ENCODE measurements at regions not wholly inside any gene's neighbourhood (a gene's known extent, or its start where the extent isn't known, plus 50 kb on each side); places are given as distances from the start of the nearest gene placed in this dataset.

DNA sequence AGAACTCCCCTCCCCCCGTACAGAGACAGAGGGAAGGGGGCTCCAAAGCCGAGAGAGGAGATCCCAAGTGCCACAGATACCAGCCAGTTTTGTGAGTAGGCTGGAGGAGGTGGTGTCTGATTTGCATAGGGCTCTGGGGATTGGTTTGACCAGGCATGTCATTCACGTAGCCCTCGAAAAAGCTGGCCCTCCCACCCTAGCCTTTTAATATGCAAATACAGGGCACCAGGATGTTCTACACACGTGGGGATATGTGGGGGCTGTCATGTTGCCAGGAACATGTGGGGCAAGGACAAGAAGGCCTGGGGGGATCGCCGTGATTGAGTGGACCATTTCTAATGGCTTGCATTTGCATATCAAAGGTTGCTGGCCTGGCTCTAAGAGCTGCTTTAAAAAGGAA is 272.9 kb downstream of the PPP1R2C start:
- 53 to 85% (median 68%) methylated on average over 2 to 7 of the region's 7 CpGs for WGBS, 4 donors
- H3K27me3 ChIP-seq: no peaks in the 10 kb centered on the region
- no peaks in the 10 kb centered on the region for H3K4me1 ChIP-seq (replicated peaks in 1 of 2)
- H3K4me3 ChIP-seq: no peak overlapping the region
- no peak for DNase-seq
- H3K9me3 ChIP-seq (replicated peaks in 1 of 3): no peaks in the 10 kb centered on the region
- no peak overlapping the region for H3K27ac ChIP-seq
- TF ChIP-seq POLR2A (IDR thresholded peaks at IDR 0.05): no peak
- TF ChIP-seq, protein P1, sequence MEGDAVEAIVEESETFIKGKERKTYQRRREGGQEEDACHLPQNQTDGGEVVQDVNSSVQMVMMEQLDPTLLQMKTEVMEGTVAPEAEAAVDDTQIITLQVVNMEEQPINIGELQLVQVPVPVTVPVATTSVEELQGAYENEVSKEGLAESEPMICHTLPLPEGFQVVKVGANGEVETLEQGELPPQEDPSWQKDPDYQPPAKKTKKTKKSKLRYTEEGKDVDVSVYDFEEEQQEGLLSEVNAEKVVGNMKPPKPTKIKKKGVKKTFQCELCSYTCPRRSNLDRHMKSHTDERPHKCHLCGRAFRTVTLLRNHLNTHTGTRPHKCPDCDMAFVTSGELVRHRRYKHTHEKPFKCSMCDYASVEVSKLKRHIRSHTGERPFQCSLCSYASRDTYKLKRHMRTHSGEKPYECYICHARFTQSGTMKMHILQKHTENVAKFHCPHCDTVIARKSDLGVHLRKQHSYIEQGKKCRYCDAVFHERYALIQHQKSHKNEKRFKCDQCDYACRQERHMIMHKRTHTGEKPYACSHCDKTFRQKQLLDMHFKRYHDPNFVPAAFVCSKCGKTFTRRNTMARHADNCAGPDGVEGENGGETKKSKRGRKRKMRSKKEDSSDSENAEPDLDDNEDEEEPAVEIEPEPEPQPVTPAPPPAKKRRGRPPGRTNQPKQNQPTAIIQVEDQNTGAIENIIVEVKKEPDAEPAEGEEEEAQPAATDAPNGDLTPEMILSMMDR (IDR thresholded peaks at IDR 0.05): no peak
- no peaks in the 10 kb centered on the region for H3K36me3 ChIP-seq (replicated peaks in 1 of 2)
- intact Hi-C loops (cut with DNase I): no loop called here

DNA sequence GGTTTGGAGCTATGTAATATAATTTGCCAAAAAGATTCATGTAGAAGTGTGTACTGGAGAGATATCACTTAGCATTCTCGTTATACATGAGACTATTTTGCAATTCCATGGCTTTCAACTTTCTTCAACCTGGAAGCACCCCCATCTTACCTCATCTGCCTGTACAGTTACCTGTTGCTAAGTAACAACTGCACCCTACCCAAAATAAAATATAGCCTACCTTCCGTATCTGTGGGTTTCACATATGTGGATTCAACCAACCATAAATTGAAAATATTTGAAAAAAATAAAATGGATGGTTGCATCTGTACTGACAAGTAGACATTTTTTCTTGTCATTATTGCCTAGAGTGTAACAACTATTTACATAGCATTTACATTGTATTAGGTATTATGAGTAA is 278.3 kb downstream of the PPP1R2C start:
- intact Hi-C loops (cut with DNase I): no loop called here
- no peaks in the 10 kb centered on the region for H3K36me3 ChIP-seq (replicated peaks in 1 of 2)
- no peaks in the 10 kb centered on the region for H3K9me3 ChIP-seq (replicated peaks in 1 of 3)
- peaks cover 29% of the 10 kb centered on the region for H3K27me3 ChIP-seq
- no peak for TF ChIP-seq POLR2A (IDR thresholded peaks at IDR 0.05)
- TF ChIP-seq, protein P1 (IDR thresholded peaks at IDR 0.05): no peak
- no peaks in the 10 kb centered on the region for H3K4me1 ChIP-seq (replicated peaks in 1 of 2)
- WGBS, 4 donors: 71 to 86% (median 78%) methylated on average over 2 of the region's 2 CpGs
- no peak overlapping the region for H3K4me3 ChIP-seq
- DNase-seq: no peak
- H3K27ac ChIP-seq: no peak overlapping the region

DNA sequence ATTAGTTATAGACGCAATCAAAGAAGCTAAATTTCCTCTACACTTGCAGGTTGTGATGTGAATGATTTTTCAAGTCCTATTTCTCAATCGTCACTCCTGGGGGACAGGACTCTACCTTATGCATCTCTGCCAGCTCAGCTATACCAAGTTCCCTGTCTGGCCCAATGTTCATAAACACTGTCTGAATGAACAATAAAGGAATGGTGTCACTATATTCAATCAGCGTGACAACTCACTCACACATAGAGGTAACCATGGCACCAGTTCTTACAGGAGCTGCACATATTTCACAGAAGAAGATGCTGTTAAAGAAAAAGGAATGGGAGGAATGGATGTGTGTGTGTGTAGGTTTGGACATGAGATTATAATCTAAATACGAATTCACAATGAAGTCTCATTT is 280.6 kb downstream of the PPP1R2C start:
- intact Hi-C loops (cut with DNase I): no loop called here
- Histone ChIP-seq H3K27ac (no peak overlapping the region), H3K27me3 (peaks cover 32% of the 10 kb centered on the region), H3K4me1 (replicated peaks in 1 of 2) (no peaks in the 10 kb centered on the region), H3K9me3 (replicated peaks in 1 of 3) (no peaks in the 10 kb centered on the region), H3K4me3 (no peak overlapping the region), H3K36me3 (replicated peaks in 1 of 2) (no peaks in the 10 kb centered on the region)
- WGBS, 4 donors: 69 to 77% (median 73%) methylated on average over 4 of the region's 4 CpGs
- DNase-seq: no peak
- no peak for TF ChIP-seq POLR2A (IDR thresholded peaks at IDR 0.05)
- TF ChIP-seq, protein P1 (IDR thresholded peaks at IDR 0.05): no peak

DNA sequence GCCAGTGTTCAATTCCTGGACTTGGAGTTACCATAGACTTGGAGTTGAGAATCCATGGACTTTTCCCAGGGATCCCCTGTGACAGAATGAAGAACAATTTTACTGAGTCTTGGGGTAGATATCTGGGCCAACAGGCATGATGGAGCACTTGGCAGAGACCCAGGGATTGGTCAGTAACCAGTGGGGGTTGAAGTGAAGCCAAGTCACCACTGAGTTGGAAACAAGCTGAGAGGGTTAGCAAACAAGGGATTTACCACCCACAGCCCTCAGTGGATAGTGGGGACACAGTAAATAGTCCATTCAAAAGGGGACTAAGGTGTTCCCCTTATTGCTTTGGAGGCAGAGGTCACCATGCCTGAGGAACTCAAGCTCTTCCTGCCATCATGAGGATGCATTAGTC is 281.7 kb downstream of the PPP1R2C start:
- no peaks in the 10 kb centered on the region for H3K9me3 ChIP-seq (replicated peaks in 1 of 3)
- no peak for DNase-seq
- peaks cover 32% of the 10 kb centered on the region for H3K27me3 ChIP-seq
- TF ChIP-seq POLR2A (IDR thresholded peaks at IDR 0.05): no peak
- TF ChIP-seq, protein P1 (IDR thresholded peaks at IDR 0.05): no peak
- intact Hi-C loops (cut with DNase I): no loop called here
- H3K4me1 ChIP-seq (replicated peaks in 1 of 2): no peaks in the 10 kb centered on the region
- no peak overlapping the region for H3K4me3 ChIP-seq
- H3K27ac ChIP-seq: no peak overlapping the region
- H3K36me3 ChIP-seq (replicated peaks in 1 of 2): no peaks in the 10 kb centered on the region
